ENCODE measurements at regions not wholly inside any gene's neighbourhood (a gene's known extent, or its start where the extent isn't known, plus 50 kb on each side); places are given as distances from the start of the nearest gene placed in this dataset.

- TF ChIP-seq CTCF (conservative IDR thresholded peaks at IDR 0.05; ENCODE audit: low read depth, low read length) = no peak
- TF ChIP-seq EZH2phosphoT487 (IDR thresholded peaks at IDR 0.05; ENCODE audit: borderline replicate concordance, low read length) = no peak
These were observed 384.2 kb upstream of the SEMA3A start for GRCh38 chr7:84578825-84579224.

Measured in PC-3 (cell line).